Chondrocyte (in vitro differentiated cells): ENCODE measurements at regions not wholly inside any gene's neighbourhood (a gene's known extent, or its start where the extent isn't known, plus 50 kb on each side); places are given as distances from the start of the nearest gene placed in this dataset.

Source experiments
- DNase-seq: peaks from one replicate; pipeline ENCODE4 v3.0.0; 2021; ENCODE audit warnings: mixed read lengths, low spot score
- H3K27ac Mint-ChIP-seq: one replicate; pipeline ENCODE4 v1.8.0; 2021; ENCODE audit warnings: mild to moderate bottlenecking, moderate library complexity, mixed read lengths; ENCODE audit not compliant: unreplicated experiment
- H3K27me3 Mint-ChIP-seq: 2 replicates; pipeline ENCODE4 v1.8.0; 2021; ENCODE audit warnings: low read depth, mixed read lengths
- H3K36me3 Mint-ChIP-seq: 2 replicates; pipeline ENCODE4 v1.8.0; 2021; ENCODE audit warnings: low read depth, mixed read lengths
- H3K4me1 Mint-ChIP-seq: 2 replicates; pipeline ENCODE4 v1.8.0; 2021; ENCODE audit warnings: low read depth, mild to moderate bottlenecking, mixed read lengths
- H3K4me3 Mint-ChIP-seq: one replicate; pipeline ENCODE4 v1.8.0; 2021; ENCODE audit warnings: mild to moderate bottlenecking, moderate library complexity, mixed read lengths; ENCODE audit not compliant: unreplicated experiment
- H3K9me3 Mint-ChIP-seq: 2 replicates; pipeline ENCODE4 v1.8.0; 2021; ENCODE audit warnings: low read depth, mixed read lengths
- CTCF ChIP-seq: fragments of 200-600 bp; sonication (generic); IDR thresholded peaks from 2 replicates; pipeline ENCODE4 v1.5.0; 2021; ENCODE audit warnings: antibody characterized with exemption, mild to moderate bottlenecking, moderate library complexity

GRCh38 chr7:81111358-81111757 is 192.5 kb upstream of the SEMA3C start:
- no peaks in the 10 kb centered on the region for H3K36me3 Mint-ChIP-seq
- peak overlapping the region; percentile 3 for H3K27ac Mint-ChIP-seq
- H3K4me1 Mint-ChIP-seq: peaks cover 13% of the 10 kb centered on the region
- no peak for DNase-seq
- H3K9me3 Mint-ChIP-seq: no peaks in the 10 kb centered on the region
- TF ChIP-seq CTCF: no peak
- no peaks in the 10 kb centered on the region for H3K27me3 Mint-ChIP-seq
- no peak overlapping the region for H3K4me3 Mint-ChIP-seq

- H3K27me3 Mint-ChIP-seq: no peaks in the 10 kb centered on the region
- H3K4me1 Mint-ChIP-seq: peaks cover 13% of the 10 kb centered on the region
- H3K27ac Mint-ChIP-seq: no peak overlapping the region
- no peaks in the 10 kb centered on the region for H3K9me3 Mint-ChIP-seq
- H3K36me3 Mint-ChIP-seq: no peaks in the 10 kb centered on the region
- no peak for DNase-seq
- no peak for TF ChIP-seq CTCF
- H3K4me3 Mint-ChIP-seq: no peak overlapping the region
These were observed 191.8 kb upstream of the SEMA3C start for GRCh38 chr7:81110673-81111072.

- no peaks in the 10 kb centered on the region for H3K9me3 Mint-ChIP-seq
- no peak for TF ChIP-seq CTCF
- H3K27me3 Mint-ChIP-seq: no peaks in the 10 kb centered on the region
- DNase-seq: no peak
- no peak overlapping the region for H3K4me3 Mint-ChIP-seq
- peaks cover 5% of the 10 kb centered on the region for H3K4me1 Mint-ChIP-seq
- no peaks in the 10 kb centered on the region for H3K36me3 Mint-ChIP-seq
- no peak overlapping the region for H3K27ac Mint-ChIP-seq
These were observed 179.4 kb upstream of the SEMA3C start for GRCh38 chr7:81098213-81098612.

- Mint-ChIP-seq H3K9me3 (peaks cover 2% of the 10 kb centered on the region), H3K27me3 (no peaks in the 10 kb centered on the region), H3K4me3 (no peak overlapping the region), H3K27ac (no peak overlapping the region), H3K36me3 (no peaks in the 10 kb centered on the region), H3K4me1 (peaks cover 5% of the 10 kb centered on the region)
- no peak for TF ChIP-seq CTCF
- DNase-seq: no peak
These were observed 176.1 kb upstream of the SEMA3C start for GRCh38 chr7:81094952-81095351.

- Mint-ChIP-seq H3K4me1 (no peaks in the 10 kb centered on the region), H3K36me3 (peaks cover 5% of the 10 kb centered on the region), H3K27ac (no peak overlapping the region), H3K4me3 (no peak overlapping the region), H3K27me3 (no peaks in the 10 kb centered on the region), H3K9me3 (peaks cover 10% of the 10 kb centered on the region)
- DNase-seq: no peak
- no peak for TF ChIP-seq CTCF
These were observed 162.8 kb upstream of the SEMA3C start for GRCh38 chr7:81081616-81082015.
